Effector memory CD4-positive, alpha-beta T cell (primary cell): ENCODE measurements at regions not wholly inside any gene's neighbourhood (a gene's known extent, or its start where the extent isn't known, plus 50 kb on each side); places are given as distances from the start of the nearest gene placed in this dataset.

Experiments
- DNase-seq, 3 donors: peaks; one replicate each; pipeline ENCODE4 v3.0.0-alpha.2; 2020
- H3K27ac ChIP-seq: 2 replicates; pipeline ENCODE4 v1.7.0; 2013; ENCODE audit warnings: mild to moderate bottlenecking, low read length, moderate library complexity; ENCODE audit not compliant: insufficient read depth, poor library complexity, severe bottlenecking
- H3K27me3 ChIP-seq: replicated peaks from 2 replicates; pipeline ENCODE4 v1.7.0; 2013; ENCODE audit warnings: mild to moderate bottlenecking, low read length; ENCODE audit not compliant: insufficient read depth, control insufficient read depth, poor library complexity, severe bottlenecking
- H3K36me3 ChIP-seq: 2 replicates; pipeline ENCODE4 v1.7.0; 2013; ENCODE audit warnings: mild to moderate bottlenecking, low read length, moderate library complexity; ENCODE audit not compliant: control insufficient read depth, insufficient read depth
- H3K4me1 ChIP-seq: 2 replicates; pipeline ENCODE4 v1.7.0; 2013; ENCODE audit warnings: low read length, mild to moderate bottlenecking; ENCODE audit not compliant: control insufficient read depth, insufficient read depth, poor library complexity, severe bottlenecking
- H3K4me3 ChIP-seq: 2 replicates; pipeline ENCODE4 v1.7.0; 2013; ENCODE audit warnings: low read length, low read depth, mild to moderate bottlenecking; ENCODE audit not compliant: insufficient read depth, poor library complexity, severe bottlenecking
- H3K9me3 ChIP-seq: 2 replicates; pipeline ENCODE4 v1.7.0; 2013; ENCODE audit warnings: mild to moderate bottlenecking, low read length, moderate library complexity; ENCODE audit not compliant: control insufficient read depth

DNA sequence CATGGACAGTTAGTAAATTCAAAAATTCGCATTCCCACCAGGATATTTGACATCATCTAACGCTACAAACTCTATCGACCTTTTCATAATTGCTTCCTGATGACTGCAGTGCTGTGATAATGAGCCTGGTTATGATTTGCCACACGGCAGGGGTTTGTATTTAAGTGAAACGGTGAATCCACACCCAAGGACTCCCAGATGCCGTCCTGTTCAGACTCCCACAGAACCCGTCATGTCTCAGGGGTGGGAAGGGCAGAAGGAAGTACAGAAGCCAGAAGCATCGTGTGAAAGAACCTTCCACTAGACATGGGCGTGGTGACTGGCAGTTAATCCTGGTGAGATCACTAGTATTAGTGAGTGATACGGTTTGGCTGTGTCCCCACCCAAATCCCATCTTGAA is 91.2 kb upstream of the TMEM18 start:
- H3K36me3 ChIP-seq, result no peaks in the 10 kb centered on the region
- no peak overlapping the region for H3K27ac ChIP-seq
- no peaks in the 10 kb centered on the region for H3K4me1 ChIP-seq
- no peak overlapping the region for H3K4me3 ChIP-seq
- no peak for DNase-seq
- H3K9me3 ChIP-seq, result no peaks in the 10 kb centered on the region
- no peaks in the 10 kb centered on the region for H3K27me3 ChIP-seq

DNA sequence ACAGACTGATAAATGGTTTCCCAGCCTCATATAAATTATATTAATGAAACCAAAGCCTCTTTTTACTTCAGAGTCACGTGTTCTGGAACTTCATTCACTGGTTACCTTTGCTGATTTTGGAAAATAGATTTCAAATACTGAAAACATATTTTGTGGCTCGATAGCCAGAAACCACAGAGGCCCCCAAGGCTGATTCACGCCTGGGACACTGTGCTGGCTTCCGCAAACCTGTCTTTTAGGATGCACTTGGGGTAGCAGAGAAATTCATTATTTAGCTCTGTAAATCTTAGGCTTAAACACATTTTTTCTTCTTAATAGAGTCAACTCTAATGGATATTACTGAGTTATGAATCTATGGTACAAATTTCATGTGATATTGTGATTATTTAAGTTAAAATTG is 90.7 kb upstream of the TMEM18 start:
- no peaks in the 10 kb centered on the region for H3K4me1 ChIP-seq
- H3K36me3 ChIP-seq, result no peaks in the 10 kb centered on the region

DNA sequence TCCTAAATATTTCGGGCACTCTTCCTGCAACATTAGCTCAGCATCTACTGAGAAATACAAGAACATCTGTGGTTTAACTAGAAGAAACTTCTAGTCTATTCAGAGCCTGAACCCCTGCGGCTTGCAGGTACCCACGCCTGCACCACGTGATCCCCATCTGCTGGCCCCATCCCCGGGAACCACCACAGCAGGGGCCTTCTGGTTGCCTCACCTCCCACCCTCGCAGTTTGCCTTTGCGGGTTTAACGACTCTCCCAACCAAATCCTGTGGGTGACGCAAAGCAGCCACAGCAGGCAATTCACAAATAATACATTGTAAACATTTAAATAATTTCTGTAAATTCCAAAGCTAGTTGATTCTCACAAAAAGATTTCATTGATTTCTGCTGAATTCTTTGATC is 90.2 kb upstream of the TMEM18 start:
- no peak for DNase-seq
- no peaks in the 10 kb centered on the region for H3K36me3 ChIP-seq
- no peak overlapping the region for H3K27ac ChIP-seq
- no peaks in the 10 kb centered on the region for H3K27me3 ChIP-seq
- no peaks in the 10 kb centered on the region for H3K4me1 ChIP-seq
- no peak overlapping the region for H3K4me3 ChIP-seq
- no peaks in the 10 kb centered on the region for H3K9me3 ChIP-seq

More for the DNA sequence above, 90.7 kb upstream of the TMEM18 start:
- Histone ChIP-seq H3K27me3 (no peaks in the 10 kb centered on the region), H3K4me3 (no peak overlapping the region), H3K27ac (no peak overlapping the region), H3K9me3 (no peaks in the 10 kb centered on the region)
- no peak for DNase-seq

GRCh38 chr2:766255-766654 is 89.0 kb upstream of the TMEM18 start:
- H3K36me3 ChIP-seq, result no peaks in the 10 kb centered on the region
- no peaks in the 10 kb centered on the region for H3K9me3 ChIP-seq
- H3K27me3 ChIP-seq, result no peaks in the 10 kb centered on the region
- no peak overlapping the region for H3K4me3 ChIP-seq
- no peak for DNase-seq
- no peak overlapping the region for H3K27ac ChIP-seq
- H3K4me1 ChIP-seq, result no peaks in the 10 kb centered on the region

- no peaks in the 10 kb centered on the region for H3K27me3 ChIP-seq
- no peak overlapping the region for H3K27ac ChIP-seq
- H3K36me3 ChIP-seq, result no peaks in the 10 kb centered on the region
- H3K4me1 ChIP-seq, result no peaks in the 10 kb centered on the region
- no peak overlapping the region for H3K4me3 ChIP-seq
- DNase-seq, result no peak
- H3K9me3 ChIP-seq, result no peaks in the 10 kb centered on the region
Measured at GRCh38 chr2:765369-765768, 88.2 kb upstream of the TMEM18 start.

DNA sequence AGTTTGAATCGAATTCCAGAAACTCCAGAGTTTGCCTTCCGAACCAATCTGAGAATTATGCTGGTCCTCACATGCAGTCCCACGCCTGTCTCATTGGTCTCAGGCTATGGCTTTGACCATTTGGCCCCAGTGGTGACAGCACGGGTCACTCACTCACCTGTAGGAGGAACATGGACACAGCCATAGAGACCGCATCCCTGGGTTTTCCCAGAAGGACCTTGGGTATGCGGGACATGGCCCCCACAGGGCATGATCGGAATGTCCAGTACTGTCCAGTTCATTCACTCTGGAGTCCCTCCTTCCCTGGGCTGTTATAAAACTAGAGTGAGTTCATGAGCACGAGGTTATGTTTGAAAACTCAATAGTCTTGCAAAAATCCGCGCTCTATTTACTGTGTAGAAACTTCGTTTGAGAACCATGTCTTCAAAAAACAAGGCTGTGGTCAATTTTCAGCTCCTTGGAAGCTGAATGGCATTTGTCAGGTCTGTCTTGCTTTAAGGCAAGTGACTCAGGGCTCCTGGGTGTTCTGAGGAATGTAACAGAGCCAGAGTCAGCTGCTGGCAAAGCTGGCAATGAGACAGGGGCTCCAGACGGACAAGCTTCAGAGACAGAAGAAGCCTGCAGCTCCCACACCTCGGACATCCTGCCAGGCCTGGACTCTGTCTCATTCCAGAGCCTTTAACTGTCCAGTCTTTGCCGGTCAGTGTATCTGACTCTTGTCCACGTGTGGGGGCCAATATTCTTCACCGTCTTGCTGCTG is 86.7 kb upstream of the TMEM18 start:
- no peak for DNase-seq
- Histone ChIP-seq H3K36me3 (no peaks in the 10 kb centered on the region), H3K9me3 (no peaks in the 10 kb centered on the region), H3K27ac (no peak overlapping the region), H3K4me1 (no peaks in the 10 kb centered on the region), H3K4me3 (no peak overlapping the region), H3K27me3 (no peaks in the 10 kb centered on the region)

DNA sequence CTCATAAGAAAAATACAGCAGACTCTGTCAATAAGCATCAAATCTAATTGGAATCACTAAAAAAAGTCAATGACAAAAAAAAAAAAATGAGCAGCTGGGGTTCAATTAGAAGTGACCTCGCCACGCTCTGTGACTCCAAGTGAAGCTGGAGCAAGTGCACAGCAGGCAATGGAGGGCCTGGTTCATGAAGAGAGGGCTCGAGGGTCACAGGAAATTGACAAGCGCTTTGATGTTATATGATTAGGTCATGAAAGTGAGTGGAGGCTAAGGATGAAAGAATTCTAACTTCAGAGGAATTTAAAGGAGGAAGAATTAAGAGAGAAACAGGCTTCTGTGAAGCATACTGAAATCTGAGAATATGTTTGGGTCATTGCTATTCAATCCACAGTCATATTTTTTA is 85.4 kb upstream of the TMEM18 start:
- no peaks in the 10 kb centered on the region for H3K27me3 ChIP-seq
- H3K27ac ChIP-seq, result no peak overlapping the region
- H3K4me1 ChIP-seq, result no peaks in the 10 kb centered on the region
- no peak for DNase-seq
- no peak overlapping the region for H3K4me3 ChIP-seq
- no peaks in the 10 kb centered on the region for H3K9me3 ChIP-seq
- no peaks in the 10 kb centered on the region for H3K36me3 ChIP-seq

GRCh38 chr2:761384-761783 is 84.2 kb upstream of the TMEM18 start:
- no peaks in the 10 kb centered on the region for H3K36me3 ChIP-seq
- DNase-seq, result no peak
- H3K9me3 ChIP-seq, result no peaks in the 10 kb centered on the region
- H3K4me3 ChIP-seq, result no peak overlapping the region
- H3K27ac ChIP-seq, result no peak overlapping the region
- H3K4me1 ChIP-seq, result no peaks in the 10 kb centered on the region
- H3K27me3 ChIP-seq, result no peaks in the 10 kb centered on the region

GRCh38 chr2:760001-760400 is 82.8 kb upstream of the TMEM18 start:
- Histone ChIP-seq H3K36me3 (no peaks in the 10 kb centered on the region), H3K9me3 (no peaks in the 10 kb centered on the region), H3K27ac (no peak overlapping the region), H3K27me3 (no peaks in the 10 kb centered on the region), H3K4me1 (no peaks in the 10 kb centered on the region), H3K4me3 (no peak overlapping the region)
- DNase-seq, result no peak

- Histone ChIP-seq H3K9me3 (no peaks in the 10 kb centered on the region), H3K36me3 (no peaks in the 10 kb centered on the region), H3K27me3 (no peaks in the 10 kb centered on the region), H3K27ac (no peak overlapping the region), H3K4me1 (no peaks in the 10 kb centered on the region), H3K4me3 (no peak overlapping the region)
- DNase-seq, result no peak
Measured at GRCh38 chr2:758073-758820, 81.0 kb upstream of the TMEM18 start.
